H1 (cell line): ENCODE measurements at regions not wholly inside any gene's neighbourhood (a gene's known extent, or its start where the extent isn't known, plus 50 kb on each side); places are given as distances from the start of the nearest gene placed in this dataset.

ENCODE experiments used
- CTCF ChIA-PET: fragments of 300-600 bp; sonication (Branson Sonifier 250); formaldehyde crosslinking; loops from one replicate; lab custom pipeline; 2021; ENCODE audit not compliant: partially characterized antibody; lab: Charles Lee
- POLR2A ChIA-PET: fragments of 300-600 bp; sonication (Branson Sonifier 250); formaldehyde crosslinking; loops from one replicate; lab custom pipeline; 2021; ENCODE audit warnings: inconsistent platforms; ENCODE audit not compliant: partially characterized antibody; lab: Charles Lee
- DNase-seq, 2 experiments: peaks; one replicate each; pipeline versions ENCODE4 v3.0.0 to v3.0.0-alpha.2; 2010 to 2022; ENCODE audit warnings: low spot score in 2 of 2, low read depth in 1 of 2, mixed read lengths in 1 of 2
- FAIRE-seq: peaks from 2 replicates; lab custom pipeline; 2011; peaks lifted over from hg19 to GRCh38; lab: Jason Lieb, UNC
- H2AFZ ChIP-seq: 2 replicates; pipeline ENCODE4 v1.8.1; 2012; ENCODE audit warnings: low read length, inconsistent platforms
- H2AK5ac ChIP-seq: 2 replicates; pipeline ENCODE4 v1.6.1; 2013; ENCODE audit warnings: low read depth, low read length
- H2BK120ac ChIP-seq: replicated peaks from 2 replicates; pipeline ENCODE3; 2013; ENCODE audit warnings: low read depth, low read length, inconsistent platforms
- H2BK12ac ChIP-seq: 2 replicates; pipeline ENCODE4 v1.6.1; 2013; ENCODE audit warnings: low read depth, low read length
- H2BK15ac ChIP-seq: 2 replicates; pipeline ENCODE4 v1.6.1; 2013; ENCODE audit warnings: low read length
- H2BK20ac ChIP-seq: 2 replicates; pipeline ENCODE4 v1.6.1; 2013; ENCODE audit warnings: low read length
- H2BK5ac ChIP-seq: 2 replicates; pipeline ENCODE4 v1.6.1; 2013; ENCODE audit warnings: low read depth, low read length
- H3K14ac ChIP-seq: 2 replicates; pipeline ENCODE4 v1.6.1; 2013; ENCODE audit warnings: inconsistent platforms; ENCODE audit not compliant: insufficient read length
- H3K18ac ChIP-seq: 2 replicates; pipeline ENCODE4 v1.6.1; 2013; ENCODE audit warnings: low read length; ENCODE audit errors: extremely low read depth
- H3K23ac ChIP-seq: 2 replicates; pipeline ENCODE4 v1.6.1; 2013; ENCODE audit warnings: inconsistent platforms; ENCODE audit not compliant: insufficient read length
- H3K23me2 ChIP-seq: 2 replicates; pipeline ENCODE4 v1.6.1; 2013; ENCODE audit warnings: low read depth, low read length
- H3K27ac ChIP-seq: 2 replicates; pipeline ENCODE4 v1.6.1; 2011; ENCODE audit warnings: low read depth, low read length, inconsistent platforms
- H3K27me3 ChIP-seq, 4 experiments: replicated peaks in 1 of 4; 1 replicate in 1 of 4; 2 replicates in 3 of 4; pipeline versions ENCODE4 v1.6.1 to v1.8.1; 2011 to 2013; ENCODE audit warnings: low read length in 3 of 4, mild to moderate bottlenecking in 3 of 4, inconsistent platforms in 2 of 4, mixed read lengths in 2 of 4, moderate library complexity in 1 of 4; ENCODE audit not compliant: control insufficient read depth in 3 of 4, insufficient read depth in 3 of 4; ENCODE audit errors: extremely low read depth in 1 of 4
- H3K36me3 ChIP-seq, 4 experiments: 2 replicates each; pipeline versions ENCODE4 v1.6.1 to v1.8.1; 2011 to 2013; ENCODE audit warnings: mild to moderate bottlenecking in 4 of 4, low read length in 3 of 4, moderate library complexity in 2 of 4, control low read depth in 1 of 4, inconsistent platforms in 1 of 4; ENCODE audit not compliant: insufficient read depth in 4 of 4, control insufficient read depth in 2 of 4
- H3K4ac ChIP-seq: replicated peaks from 2 replicates; pipeline ENCODE3; 2013; ENCODE audit warnings: low read length, low read depth, mixed read lengths, inconsistent platforms; ENCODE audit not compliant: insufficient read length
- H3K4me1 ChIP-seq, 4 experiments: replicated peaks in 1 of 4; 1 replicate in 1 of 4; 2 replicates in 3 of 4; pipeline versions ENCODE4 v1.6.1 to v1.8.1; 2011 to 2013; ENCODE audit warnings: low read length in 3 of 4, inconsistent platforms in 2 of 4, mixed read lengths in 1 of 4; ENCODE audit not compliant: insufficient read depth in 4 of 4, control insufficient read depth in 3 of 4
- H3K4me2 ChIP-seq, 2 experiments: 2 replicates each; pipeline versions ENCODE4 v1.6.1 to v1.8.1; 2011 to 2013; ENCODE audit warnings: low read depth in 2 of 2, low read length in 2 of 2, control low read depth in 1 of 2, inconsistent platforms in 1 of 2, mild to moderate bottlenecking in 1 of 2; ENCODE audit not compliant: insufficient read depth in 1 of 2
- H3K4me3 ChIP-seq, 4 experiments: fragments of 200-600, 300-600 bp in 1 of 4; sonication (generic), shearing (Covaris generic), sonication (Bioruptor Twin) in 1 of 4; 2 replicates each; pipeline versions ENCODE4 v1.5.1 to v1.8.1; 2011 to 2016; ENCODE audit warnings: low read length in 4 of 4, low read depth in 3 of 4, control low read depth in 2 of 4, inconsistent platforms in 2 of 4, mild to moderate bottlenecking in 2 of 4, mixed read lengths in 1 of 4, moderate library complexity in 1 of 4; ENCODE audit not compliant: insufficient read depth in 2 of 4; ENCODE audit errors: extremely low read depth in 1 of 4
- H3K56ac ChIP-seq: replicated peaks from 2 replicates; pipeline ENCODE3; 2013; ENCODE audit warnings: low read depth, mild to moderate bottlenecking, mixed read lengths, low read length, inconsistent platforms; ENCODE audit not compliant: insufficient read length
- H3K79me1 ChIP-seq: 2 replicates; pipeline ENCODE4 v1.6.1; 2013; ENCODE audit warnings: low read depth, low read length, control low read depth
- H3K79me2 ChIP-seq, 2 experiments: 2 replicates each; pipeline versions ENCODE4 v1.6.1 to v1.8.1; 2012 to 2013; ENCODE audit warnings: low read length in 2 of 2, mild to moderate bottlenecking in 2 of 2, inconsistent platforms in 1 of 2; ENCODE audit not compliant: insufficient read depth in 2 of 2, control insufficient read depth in 1 of 2
- H3K9ac ChIP-seq, 4 experiments: replicated peaks in 1 of 4; 1 replicate in 1 of 4; 2 replicates in 3 of 4; pipeline versions ENCODE4 v1.6.1 to v1.8.1; 2011 to 2013; ENCODE audit warnings: low read depth in 3 of 4, low read length in 3 of 4, control low read depth in 2 of 4, mild to moderate bottlenecking in 2 of 4, moderate library complexity in 2 of 4, inconsistent platforms in 1 of 4; ENCODE audit errors: extremely low read depth in 1 of 4
- H3K9me3 ChIP-seq, 2 experiments: 2 replicates each; pipeline versions ENCODE4 v1.6.1 to v1.8.1; 2012 to 2013; ENCODE audit warnings: mild to moderate bottlenecking in 2 of 2, moderate library complexity in 2 of 2, control low read depth in 1 of 2, inconsistent platforms in 1 of 2, low read depth in 1 of 2, low read length in 1 of 2, mixed read lengths in 1 of 2; ENCODE audit not compliant: insufficient read depth in 2 of 2
- H4K20me1 ChIP-seq, 2 experiments: replicated peaks in 1 of 2; 2 replicates each; pipeline versions ENCODE3 to v1.8.1; 2011 to 2013; ENCODE audit warnings: inconsistent platforms in 2 of 2, low read length in 2 of 2, mild to moderate bottlenecking in 1 of 2; ENCODE audit not compliant: insufficient read depth in 2 of 2, control insufficient read depth in 1 of 2
- H4K5ac ChIP-seq: 2 replicates; pipeline ENCODE4 v1.6.1; 2013; ENCODE audit warnings: low read length, low read depth, mixed read lengths, inconsistent platforms; ENCODE audit not compliant: insufficient read length
- H4K8ac ChIP-seq: 2 replicates; pipeline ENCODE4 v1.8.0; 2013; ENCODE audit warnings: mild to moderate bottlenecking, moderate library complexity, low read length, inconsistent platforms; ENCODE audit not compliant: insufficient read depth; ENCODE audit errors: extremely low read depth
- H4K91ac ChIP-seq: replicated peaks from 2 replicates; pipeline ENCODE3; 2013; ENCODE audit warnings: low read length, mixed read lengths, inconsistent platforms; ENCODE audit not compliant: insufficient read length
- BACH1 ChIP-seq: IDR thresholded peaks from 2 replicates; pipeline ENCODE4 v1.6.1; 2012; ENCODE audit warnings: low read length, improper control_type of control experiment
- BCL11A ChIP-seq, 2 experiments: IDR thresholded peaks; one replicate each; pipeline ENCODE4 v1.6.1; 2011; ENCODE audit warnings: low read depth in 2 of 2, low read length in 2 of 2, mild to moderate bottlenecking in 2 of 2
- CBX5 ChIP-seq: fragments of 300-800, 300-1000 bp; sonication (generic); IDR thresholded peaks from 2 replicates; pipeline ENCODE4 v1.7.1; 2016; ENCODE audit warnings: antibody characterized with exemption, low read length, low read depth
- CBX8 ChIP-seq: fragments of 300-800, 300-1000 bp; sonication (generic); IDR thresholded peaks from 2 replicates; pipeline ENCODE4 v1.7.1; 2016; ENCODE audit warnings: low read depth, low read length, borderline replicate concordance
- MAFK ChIP-seq: IDR thresholded peaks from 2 replicates; pipeline ENCODE4 v1.6.1; 2012; ENCODE audit warnings: low read depth, mild to moderate bottlenecking, improper control_type of control experiment, low read length
- NANOG ChIP-seq: IDR thresholded peaks from 2 replicates; pipeline ENCODE4 v1.6.1; 2011; ENCODE audit warnings: low read length, low read depth, mild to moderate bottlenecking, inconsistent platforms; ENCODE audit not compliant: insufficient read depth, poor library complexity, severe bottlenecking
- SP2 ChIP-seq: IDR thresholded peaks from 2 replicates; pipeline ENCODE4 v1.6.1; 2012; ENCODE audit warnings: mild to moderate bottlenecking, low read length, inconsistent platforms
- SRF ChIP-seq: IDR thresholded peaks from 2 replicates; pipeline ENCODE4 v1.6.1; 2011; ENCODE audit warnings: mild to moderate bottlenecking, low read depth, low read length, moderate library complexity
- SUZ12 ChIP-seq: fragments of 200-600 bp; sonication (generic); IDR thresholded peaks from 2 replicates; pipeline ENCODE4 v1.6.1; 2012; ENCODE audit warnings: mild to moderate bottlenecking, inconsistent platforms, low read length, moderate library complexity, mixed read lengths
- USF2 ChIP-seq: IDR thresholded peaks from 2 replicates; pipeline ENCODE4 v1.6.1; 2011; ENCODE audit warnings: low read length, improper control_type of control experiment
- ZNF274 ChIP-seq: IDR thresholded peaks from 2 replicates; pipeline ENCODE4 v1.7.0; 2012; ENCODE audit warnings: low read length, borderline replicate concordance; ENCODE audit errors: extremely low read depth
- WGBS, 2 experiments: shearing (Covaris generic) in 1 of 2; methylation state at CpG; one replicate each; pipeline versions ENCODE4 v1.1.6 to v1.1.7; 2013 to 2015; ENCODE audit warnings: low lambda C conversion rate in 2 of 2, mixed read lengths in 2 of 2, inconsistent platforms in 1 of 2, low coverage in 1 of 2, missing lambda C conversion rate in 1 of 2; ENCODE audit not compliant: insufficient replicate concordance in 2 of 2, insufficient coverage in 1 of 2, insufficient read length in 1 of 2; ENCODE audit errors: extremely low coverage in 1 of 2, missing lambda C conversion rate in 1 of 2; 5-methylcytosine and 5-hydroxymethylcytosine counted together
- TF ChIP-seq, protein P1 (sequence below): IDR thresholded peaks from 2 replicates; pipeline ENCODE4 v1.6.1; 2012; ENCODE audit warnings: low read length, inconsistent platforms

GRCh38 chr6:26246553-26246952, 118.4 kb upstream of the BTN3A2 start:
- peaks cover 0 to under 1% of the 10 kb centered on the region in 2 experiments; a peak in 1 of 4 replicates for H3K79me2 ChIP-seq
- no peak overlapping the region for H3K4me3 ChIP-seq
- H3K79me1 ChIP-seq: no peaks in the 10 kb centered on the region
- ChIA-PET POLR2A (interaction anchor here (0.7 to 7.8 kb wide), 4 partner anchors 37 to 1646 kb away, joined by 3 to 97 read pairs (median 85); a partner anchor contains a TSS), CTCF (no interaction called here)
- no peak overlapping the region for H4K5ac ChIP-seq
- H2BK15ac ChIP-seq: peak overlapping the region; percentile 55; the same call in 1 of the 2 replicates
- H2BK20ac ChIP-seq: peak overlapping the region; percentile 88; the same call in 1 of the 2 replicates
- no peak for DNase-seq
- H3K14ac ChIP-seq: no peak overlapping the region
- no peak overlapping the region for H3K56ac ChIP-seq
- peaks cover 1 to 12% (median 8%) of the 10 kb centered on the region in 4 experiments for H3K4me1 ChIP-seq
- no peaks in the 10 kb centered on the region; a peak in 1 of 4 replicates for H3K9me3 ChIP-seq
- no peak overlapping the region for H3K23ac ChIP-seq
- H2AFZ ChIP-seq: no peak overlapping the region
- H4K91ac ChIP-seq: peak overlapping the region; percentile 70
- no peak overlapping the region for H3K27ac ChIP-seq
- H3K18ac ChIP-seq: no peak overlapping the region
- H2BK5ac ChIP-seq: peak overlapping the region; percentile 3; the same call in 1 of the 2 replicates
- 94% methylated on average over 28 of the region's 28 CpGs; no CpG with 5 or more reads in 1 of the 2 experiments for WGBS, 2 experiments
- H3K4ac ChIP-seq: no peak overlapping the region
- no peak for FAIRE-seq
- H2BK120ac ChIP-seq: peak overlapping the region; percentile 52
- H4K8ac ChIP-seq: no peak overlapping the region
- no peak overlapping the region for H3K9ac ChIP-seq
- no peaks in the 10 kb centered on the region for H3K27me3 ChIP-seq
- no peaks in the 10 kb centered on the region for H4K20me1 ChIP-seq
- H2BK12ac ChIP-seq: peak overlapping the region; percentile 70
- H3K36me3 ChIP-seq: no peaks in the 10 kb centered on the region
- no peak overlapping the region for H2AK5ac ChIP-seq
- no peak overlapping the region for H3K4me2 ChIP-seq
- peaks cover 4% of the 10 kb centered on the region for H3K23me2 ChIP-seq
- TF ChIP-seq BACH1 (no peak), USF2 (no peak), SUZ12 (no peak), CBX8 (no peak), MAFK (no peak), SRF (no peak), ZNF274 (no peak), BCL11A (IDR thresholded peaks at IDR 0.05; ENCODE audit: low read depth in 2 of 2, low read length in 2 of 2) (no peak), CBX5 (no peak), NANOG (no peak), SP2 (no peak)
- TF ChIP-seq, protein P1, sequence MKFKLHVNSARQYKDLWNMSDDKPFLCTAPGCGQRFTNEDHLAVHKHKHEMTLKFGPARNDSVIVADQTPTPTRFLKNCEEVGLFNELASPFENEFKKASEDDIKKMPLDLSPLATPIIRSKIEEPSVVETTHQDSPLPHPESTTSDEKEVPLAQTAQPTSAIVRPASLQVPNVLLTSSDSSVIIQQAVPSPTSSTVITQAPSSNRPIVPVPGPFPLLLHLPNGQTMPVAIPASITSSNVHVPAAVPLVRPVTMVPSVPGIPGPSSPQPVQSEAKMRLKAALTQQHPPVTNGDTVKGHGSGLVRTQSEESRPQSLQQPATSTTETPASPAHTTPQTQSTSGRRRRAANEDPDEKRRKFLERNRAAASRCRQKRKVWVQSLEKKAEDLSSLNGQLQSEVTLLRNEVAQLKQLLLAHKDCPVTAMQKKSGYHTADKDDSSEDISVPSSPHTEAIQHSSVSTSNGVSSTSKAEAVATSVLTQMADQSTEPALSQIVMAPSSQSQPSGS: no peak
